ENCODE measurements at regions not wholly inside any gene's neighbourhood (a gene's known extent, or its start where the extent isn't known, plus 50 kb on each side); places are given as distances from the start of the nearest gene placed in this dataset.

DNA sequence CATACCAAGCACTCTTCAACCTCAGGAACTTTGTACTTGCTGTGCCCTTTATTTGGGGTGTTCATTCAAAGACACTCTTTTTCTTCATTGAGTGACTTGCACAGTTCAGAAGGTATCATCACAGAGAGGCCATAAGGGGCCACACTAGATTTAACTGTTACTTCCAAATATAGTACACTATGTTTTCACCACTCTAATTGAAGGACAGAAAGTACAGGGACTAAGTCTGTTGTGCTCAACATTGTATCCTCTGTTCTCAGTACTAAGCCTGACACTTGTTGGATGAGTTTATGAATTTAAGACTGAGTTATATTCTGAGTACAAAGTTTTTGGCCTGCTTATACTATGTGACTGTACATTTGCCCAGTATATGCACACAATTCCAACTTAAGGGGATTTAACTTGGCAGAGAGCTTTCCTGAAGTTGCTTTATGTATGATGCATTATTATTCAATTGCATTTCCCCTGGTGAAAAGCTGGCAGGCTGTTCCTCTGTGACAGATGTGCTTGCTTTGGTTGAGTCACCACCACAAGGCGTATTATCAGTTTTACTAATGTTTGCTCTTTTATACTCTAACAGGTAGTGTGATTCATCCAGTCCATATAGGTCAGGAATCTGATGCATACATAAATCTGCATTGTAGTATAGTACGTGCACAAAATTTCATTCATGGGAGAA, 714.8 kb downstream of the TLR4 start:
- DNase-seq (ENCODE audit: low spot score): no peak

DNA sequence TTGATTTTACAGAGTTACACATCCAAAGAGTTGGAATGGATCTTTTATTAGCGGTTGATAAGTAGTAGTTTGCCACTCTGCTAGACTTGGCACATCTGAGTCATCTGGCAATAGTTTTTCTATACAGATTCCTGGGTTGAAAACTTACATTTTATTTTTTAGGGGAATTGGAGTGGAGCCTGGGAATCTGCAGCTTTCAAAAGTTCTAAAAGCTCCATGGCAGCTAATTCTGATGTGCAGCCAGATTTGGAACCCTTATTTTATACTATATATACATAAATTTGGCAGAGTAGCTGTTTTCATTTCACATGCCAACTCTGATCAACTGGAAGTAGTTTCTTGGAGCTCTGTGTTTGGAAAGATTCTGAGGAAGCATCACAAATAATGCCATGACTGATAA, 715.5 kb downstream of the TLR4 start:
- no peak for DNase-seq (ENCODE audit: low spot score)

- DNase-seq (ENCODE audit: low spot score): no peak
Measured at GRCh38 chr9:118422508-118422907, 718.3 kb downstream of the TLR4 start.

DNA sequence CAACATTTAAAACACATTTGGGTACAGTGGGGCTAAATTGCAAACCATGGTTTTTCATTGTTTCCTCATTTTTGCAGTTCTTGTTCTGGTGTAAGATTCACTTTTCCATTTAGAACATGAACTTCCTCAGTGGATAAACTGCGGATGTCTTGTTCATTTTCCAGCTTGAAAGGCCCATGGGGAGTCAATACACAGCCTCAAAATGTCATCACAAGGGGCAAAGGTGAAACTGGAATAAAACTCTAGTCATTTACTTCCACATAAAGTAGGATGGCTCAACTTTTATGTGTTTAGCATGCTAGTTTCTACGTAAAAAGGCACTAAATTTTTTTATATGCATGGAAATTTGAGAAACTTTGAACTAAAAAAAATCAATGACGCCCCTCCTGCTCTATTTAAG, 718.8 kb downstream of the TLR4 start:
- DNase-seq (ENCODE audit: low spot score): no peak

- DNase-seq (ENCODE audit: low spot score): no peak
Measured at GRCh38 chr9:118423721-118424120, 719.5 kb downstream of the TLR4 start.

- DNase-seq (ENCODE audit: low spot score): no peak
Measured at GRCh38 chr9:118426772-118427171, 722.6 kb downstream of the TLR4 start.

DNA sequence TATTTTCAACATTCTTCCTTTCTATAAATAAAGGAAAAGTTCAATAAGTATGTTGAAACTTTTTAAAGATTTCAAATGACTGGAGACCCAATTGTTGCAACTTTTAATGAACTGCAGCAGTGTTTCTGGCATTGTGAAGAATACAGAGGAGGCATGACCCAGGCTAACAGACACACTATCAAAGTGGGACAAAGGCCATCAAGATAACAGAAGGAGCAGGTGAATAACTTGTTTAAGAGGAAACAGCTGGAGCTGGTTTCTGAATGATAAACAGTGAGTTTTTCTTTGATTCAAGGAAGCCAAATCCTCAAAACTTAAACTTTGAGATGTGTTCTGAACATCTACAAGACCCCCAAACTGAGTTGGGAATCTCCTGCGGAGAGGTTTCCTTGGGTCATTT, 734.6 kb downstream of the TLR4 start:
- DNase-seq (ENCODE audit: low spot score): no peak

- DNase-seq (ENCODE audit: low spot score): no peak
Measured at GRCh38 chr9:118439441-118439840, 735.2 kb downstream of the TLR4 start.

GRCh38 chr9:118444403-118444802, 740.2 kb downstream of the TLR4 start:
- no peak for DNase-seq (ENCODE audit: low spot score)

- DNase-seq (ENCODE audit: low spot score): no peak
Measured at GRCh38 chr9:118446943-118447639, 742.9 kb downstream of the TLR4 start.

DNA sequence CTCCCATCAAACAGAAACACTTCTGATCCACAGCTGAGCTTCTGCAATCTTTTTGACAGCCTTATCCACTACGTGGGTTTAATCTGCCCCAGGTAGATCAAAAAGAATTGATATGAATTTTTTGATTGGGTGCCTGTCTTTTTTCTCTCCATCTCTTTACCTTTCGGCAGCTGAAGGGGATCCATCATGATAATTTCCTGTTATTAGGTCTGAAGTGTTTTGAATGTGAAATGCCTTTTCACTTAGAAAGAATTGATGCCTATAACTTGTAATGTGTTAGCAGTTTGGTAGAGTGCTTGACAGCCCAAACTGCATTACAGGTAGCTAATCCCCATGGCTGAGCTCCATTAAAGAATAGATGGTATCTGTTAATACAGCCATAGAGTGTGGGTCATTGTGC, 745.4 kb downstream of the TLR4 start:
- DNase-seq (ENCODE audit: low spot score): no peak

GRCh38 chr9:118455259-118455658, 751.1 kb downstream of the TLR4 start:
- no peak for DNase-seq (ENCODE audit: low spot score)

GRCh38 chr9:118455788-118456187, 751.6 kb downstream of the TLR4 start:
- no peak for DNase-seq (ENCODE audit: low spot score)

GRCh38 chr9:118457171-118458000, 753.2 kb downstream of the TLR4 start:
- no peak for DNase-seq (ENCODE audit: low spot score)

GRCh38 chr9:118459913-118460312, 755.7 kb downstream of the TLR4 start:
- no peak for DNase-seq (ENCODE audit: low spot score)

GRCh38 chr9:118463419-118463818, 759.2 kb downstream of the TLR4 start:
- no peak for DNase-seq (ENCODE audit: low spot score)

- no peak for DNase-seq (ENCODE audit: low spot score)
Measured at GRCh38 chr9:118473521-118473920, 769.3 kb downstream of the TLR4 start.

GRCh38 chr9:118478752-118479151, 774.5 kb downstream of the TLR4 start:
- DNase-seq (ENCODE audit: low spot score): no peak

DNA sequence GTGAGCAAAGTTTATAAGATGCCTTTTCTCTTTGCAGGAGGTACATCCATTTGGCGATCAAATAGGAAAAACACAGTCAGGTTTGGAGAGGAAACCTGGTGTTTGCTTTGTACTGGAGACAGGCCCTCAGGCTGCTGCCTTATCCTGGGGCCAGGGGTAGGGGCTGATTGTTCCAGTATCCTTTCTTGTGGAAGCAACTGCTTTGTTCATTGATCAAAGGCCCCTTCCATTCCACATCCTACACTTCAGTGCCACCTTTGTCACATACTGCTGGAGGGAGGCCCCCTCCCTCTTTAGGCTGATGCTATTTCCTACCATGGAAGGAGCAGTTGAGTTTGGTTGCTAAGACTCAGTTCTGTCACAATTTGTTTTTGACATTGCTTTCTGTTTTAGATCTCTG, 778.1 kb downstream of the TLR4 start:
- no peak for DNase-seq (ENCODE audit: low spot score)

DNA sequence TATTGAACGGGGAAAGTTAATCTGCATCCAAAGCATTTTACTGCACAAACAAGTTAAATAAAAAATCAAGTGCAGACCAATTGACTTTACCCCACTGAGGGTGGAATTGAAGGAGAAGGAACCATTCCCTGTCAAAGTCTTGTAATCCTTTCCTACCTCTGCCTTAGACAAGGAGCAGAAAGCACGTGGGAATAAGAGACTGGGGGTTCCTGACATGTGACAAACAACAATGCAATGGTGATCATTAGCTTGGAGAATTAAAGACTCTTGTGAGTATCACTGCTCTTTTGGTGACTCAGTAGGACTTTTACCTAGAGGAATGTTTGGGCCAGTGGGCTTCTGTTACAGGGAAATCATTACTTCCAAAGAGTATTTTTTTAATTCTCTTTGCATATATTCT, 779.5 kb downstream of the TLR4 start:
- DNase-seq (ENCODE audit: low spot score): no peak

DNA sequence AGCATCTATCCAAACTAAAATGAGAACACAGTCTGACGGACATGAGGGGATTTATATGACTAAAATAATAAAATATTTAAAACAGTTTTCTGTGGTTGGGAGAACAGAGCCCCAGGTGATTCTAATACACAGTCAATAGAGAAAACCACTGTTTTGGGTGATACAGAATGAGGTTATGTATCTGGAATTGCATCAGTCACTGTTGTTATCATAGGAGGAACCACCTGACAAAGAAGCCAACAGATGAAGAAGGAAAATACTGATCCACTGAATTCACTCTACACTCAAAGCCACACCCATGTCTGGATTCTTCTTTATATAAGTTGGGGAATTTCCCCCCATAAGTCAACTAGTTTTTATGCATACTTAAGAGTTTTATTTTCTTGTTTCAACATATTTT, 799.0 kb downstream of the TLR4 start:
- DNase-seq (ENCODE audit: low spot score): no peak

DNA sequence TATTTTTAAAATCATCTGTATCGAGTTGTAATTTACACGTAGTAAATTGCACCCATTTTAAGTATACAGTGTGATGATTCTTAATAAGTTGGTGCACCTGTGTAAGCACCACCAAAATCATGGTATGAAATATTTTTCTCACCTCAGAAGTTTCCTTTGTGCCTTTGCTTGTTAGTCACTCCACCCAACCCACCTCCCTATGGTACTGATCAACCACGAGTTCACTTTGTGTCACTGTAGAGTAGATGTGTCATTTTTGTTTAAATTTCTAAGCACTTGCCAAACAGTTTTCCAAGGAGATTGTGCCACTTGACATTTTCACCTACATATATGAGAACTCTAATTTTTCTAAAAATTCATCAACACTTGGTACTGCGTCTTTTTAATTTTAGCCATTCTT, 806.5 kb downstream of the TLR4 start:
- DNase-seq (ENCODE audit: low spot score): no peak

GRCh38 chr9:118515947-118516346, 811.7 kb downstream of the TLR4 start:
- DNase-seq (ENCODE audit: low spot score): no peak
